GM23338 (cell line): ENCODE measurements at regions not wholly inside any gene's neighbourhood (a gene's known extent, or its start where the extent isn't known, plus 50 kb on each side); places are given as distances from the start of the nearest gene placed in this dataset.

Source experiments
- EZH2 ChIP-seq: fragments of 200-600 bp; sonication (generic); IDR thresholded peaks from one replicate; pipeline ENCODE4 v1.8.0; 2017; ENCODE audit warnings: antibody characterized with exemption, mild to moderate bottlenecking, low read depth; ENCODE audit not compliant: unreplicated experiment
- EZH2phosphoT487 ChIP-seq: fragments of 200-600 bp; sonication (generic); IDR thresholded peaks from one replicate; pipeline ENCODE4 v1.8.1; 2018; ENCODE audit warnings: antibody characterized with exemption; ENCODE audit not compliant: unreplicated experiment
- JUNB ChIP-seq: IDR thresholded peaks from one replicate; pipeline ENCODE4 v1.6.1; 2016; ENCODE audit warnings: antibody characterized with exemption; ENCODE audit not compliant: unreplicated experiment
- NANOG ChIP-seq: IDR thresholded peaks from 2 replicates; pipeline ENCODE4 v1.6.1; 2016; ENCODE audit warnings: antibody characterized with exemption, borderline replicate concordance
- POLR2AphosphoS5 ChIP-seq: IDR thresholded peaks from 2 replicates; pipeline ENCODE4 v1.6.1; 2016; ENCODE audit warnings: antibody characterized with exemption, low read depth
- STAT1 ChIP-seq: IDR thresholded peaks from one replicate; pipeline ENCODE4 v1.6.1; 2016; ENCODE audit warnings: antibody characterized with exemption; ENCODE audit not compliant: unreplicated experiment
- ZNF114 ChIP-seq: fragments of 250-450 bp; sonication (Bioruptor Pico); IDR thresholded peaks from 2 replicates; pipeline ENCODE4 v1.5.0; 2020; ENCODE audit warnings: mild to moderate bottlenecking, moderate library complexity
- ZNF331 ChIP-seq: fragments of 250-450 bp; sonication (Bioruptor Pico); IDR thresholded peaks from 2 replicates; pipeline ENCODE4 v1.5.0; 2020; ENCODE audit warnings: low read depth, mild to moderate bottlenecking, moderate library complexity
- TF ChIP-seq, protein P1 (sequence below): fragments of 250-450 bp; sonication (Bioruptor Pico); IDR thresholded peaks from 2 replicates; pipeline ENCODE4 v1.5.0; 2020; ENCODE audit warnings: mild to moderate bottlenecking, moderate library complexity
- TF ChIP-seq, protein P2 (sequence below), 2 experiments: fragments of 200-600 bp in 1 of 2; sonication (generic) in 1 of 2; conservative IDR thresholded peaks; 2 replicates each; pipeline versions ENCODE4 v1.5.1 to v1.6.1; 2016 to 2017; ENCODE audit warnings: antibody characterized with exemption in 2 of 2, low read depth in 2 of 2, mild to moderate bottlenecking in 2 of 2, moderate library complexity in 1 of 2
- TF ChIP-seq, protein P3 (sequence below): IDR thresholded peaks from 2 replicates; pipeline ENCODE4 v1.6.1; 2016; ENCODE audit warnings: antibody characterized with exemption

DNA sequence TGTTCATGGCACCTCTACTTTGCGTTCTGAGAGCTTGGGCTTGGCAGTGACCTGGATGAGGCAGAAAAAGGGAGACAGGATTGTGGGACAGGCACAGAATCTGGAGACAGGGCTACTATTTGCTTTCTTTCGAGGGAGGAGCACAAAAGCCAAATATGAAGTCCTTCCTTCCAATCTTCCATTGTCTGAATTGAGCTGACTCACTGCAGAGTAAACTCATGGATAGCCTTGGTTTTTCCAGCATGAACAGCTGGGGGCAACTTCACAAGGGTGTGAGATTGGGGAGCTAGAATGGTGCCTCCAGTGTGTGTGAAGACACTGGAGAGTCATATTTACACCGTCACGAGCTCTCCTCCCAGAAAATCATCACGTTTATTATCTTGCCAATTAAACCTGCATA is 55.6 kb upstream of the NRP1 start (continued):
- TF ChIP-seq, protein P1, sequence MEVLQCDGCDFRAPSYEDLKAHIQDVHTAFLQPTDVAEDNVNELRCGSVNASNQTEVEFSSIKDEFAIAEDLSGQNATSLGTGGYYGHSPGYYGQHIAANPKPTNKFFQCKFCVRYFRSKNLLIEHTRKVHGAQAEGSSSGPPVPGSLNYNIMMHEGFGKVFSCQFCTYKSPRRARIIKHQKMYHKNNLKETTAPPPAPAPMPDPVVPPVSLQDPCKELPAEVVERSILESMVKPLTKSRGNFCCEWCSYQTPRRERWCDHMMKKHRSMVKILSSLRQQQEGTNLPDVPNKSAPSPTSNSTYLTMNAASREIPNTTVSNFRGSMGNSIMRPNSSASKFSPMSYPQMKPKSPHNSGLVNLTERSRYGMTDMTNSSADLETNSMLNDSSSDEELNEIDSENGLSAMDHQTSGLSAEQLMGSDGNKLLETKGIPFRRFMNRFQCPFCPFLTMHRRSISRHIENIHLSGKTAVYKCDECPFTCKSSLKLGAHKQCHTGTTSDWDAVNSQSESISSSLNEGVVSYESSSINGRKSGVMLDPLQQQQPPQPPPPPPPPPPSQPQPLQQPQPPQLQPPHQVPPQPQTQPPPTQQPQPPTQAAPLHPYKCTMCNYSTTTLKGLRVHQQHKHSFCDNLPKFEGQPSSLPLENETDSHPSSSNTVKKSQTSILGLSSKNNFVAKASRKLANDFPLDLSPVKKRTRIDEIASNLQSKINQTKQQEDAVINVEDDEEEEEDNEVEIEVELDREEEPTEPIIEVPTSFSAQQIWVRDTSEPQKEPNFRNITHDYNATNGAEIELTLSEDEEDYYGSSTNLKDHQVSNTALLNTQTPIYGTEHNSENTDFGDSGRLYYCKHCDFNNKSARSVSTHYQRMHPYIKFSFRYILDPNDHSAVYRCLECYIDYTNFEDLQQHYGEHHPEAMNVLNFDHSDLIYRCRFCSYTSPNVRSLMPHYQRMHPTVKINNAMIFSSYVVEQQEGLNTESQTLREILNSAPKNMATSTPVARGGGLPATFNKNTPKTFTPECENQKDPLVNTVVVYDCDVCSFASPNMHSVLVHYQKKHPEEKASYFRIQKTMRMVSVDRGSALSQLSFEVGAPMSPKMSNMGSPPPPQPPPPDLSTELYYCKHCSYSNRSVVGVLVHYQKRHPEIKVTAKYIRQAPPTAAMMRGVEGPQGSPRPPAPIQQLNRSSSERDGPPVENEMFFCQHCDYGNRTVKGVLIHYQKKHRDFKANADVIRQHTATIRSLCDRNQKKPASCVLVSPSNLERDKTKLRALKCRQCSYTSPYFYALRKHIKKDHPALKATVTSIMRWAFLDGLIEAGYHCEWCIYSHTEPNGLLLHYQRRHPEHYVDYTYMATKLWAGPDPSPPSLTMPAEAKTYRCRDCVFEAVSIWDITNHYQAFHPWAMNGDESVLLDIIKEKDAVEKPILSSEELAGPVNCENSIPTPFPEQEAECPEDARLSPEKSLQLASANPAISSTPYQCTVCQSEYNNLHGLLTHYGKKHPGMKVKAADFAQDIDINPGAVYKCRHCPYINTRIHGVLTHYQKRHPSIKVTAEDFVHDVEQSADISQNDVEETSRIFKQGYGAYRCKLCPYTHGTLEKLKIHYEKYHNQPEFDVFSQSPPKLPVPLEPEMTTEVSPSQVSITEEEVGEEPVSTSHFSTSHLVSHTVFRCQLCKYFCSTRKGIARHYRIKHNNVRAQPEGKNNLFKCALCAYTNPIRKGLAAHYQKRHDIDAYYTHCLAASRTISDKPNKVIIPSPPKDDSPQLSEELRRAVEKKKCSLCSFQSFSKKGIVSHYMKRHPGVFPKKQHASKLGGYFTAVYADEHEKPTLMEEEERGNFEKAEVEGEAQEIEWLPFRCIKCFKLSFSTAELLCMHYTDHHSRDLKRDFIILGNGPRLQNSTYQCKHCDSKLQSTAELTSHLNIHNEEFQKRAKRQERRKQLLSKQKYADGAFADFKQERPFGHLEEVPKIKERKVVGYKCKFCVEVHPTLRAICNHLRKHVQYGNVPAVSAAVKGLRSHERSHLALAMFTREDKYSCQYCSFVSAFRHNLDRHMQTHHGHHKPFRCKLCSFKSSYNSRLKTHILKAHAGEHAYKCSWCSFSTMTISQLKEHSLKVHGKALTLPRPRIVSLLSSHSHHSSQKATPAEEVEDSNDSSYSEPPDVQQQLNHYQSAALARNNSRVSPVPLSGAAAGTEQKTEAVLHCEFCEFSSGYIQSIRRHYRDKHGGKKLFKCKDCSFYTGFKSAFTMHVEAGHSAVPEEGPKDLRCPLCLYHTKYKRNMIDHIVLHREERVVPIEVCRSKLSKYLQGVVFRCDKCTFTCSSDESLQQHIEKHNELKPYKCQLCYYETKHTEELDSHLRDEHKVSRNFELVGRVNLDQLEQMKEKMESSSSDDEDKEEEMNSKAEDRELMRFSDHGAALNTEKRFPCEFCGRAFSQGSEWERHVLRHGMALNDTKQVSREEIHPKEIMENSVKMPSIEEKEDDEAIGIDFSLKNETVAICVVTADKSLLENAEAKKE (CRISPR knock-in tag), result no peak
- TF ChIP-seq ZNF331 (CRISPR knock-in tag), result no peak
- TF ChIP-seq ZNF114 (CRISPR knock-in tag), result no peak
- TF ChIP-seq EZH2, result no peak
- no peak for TF ChIP-seq POLR2AphosphoS5
- TF ChIP-seq, protein P2, sequence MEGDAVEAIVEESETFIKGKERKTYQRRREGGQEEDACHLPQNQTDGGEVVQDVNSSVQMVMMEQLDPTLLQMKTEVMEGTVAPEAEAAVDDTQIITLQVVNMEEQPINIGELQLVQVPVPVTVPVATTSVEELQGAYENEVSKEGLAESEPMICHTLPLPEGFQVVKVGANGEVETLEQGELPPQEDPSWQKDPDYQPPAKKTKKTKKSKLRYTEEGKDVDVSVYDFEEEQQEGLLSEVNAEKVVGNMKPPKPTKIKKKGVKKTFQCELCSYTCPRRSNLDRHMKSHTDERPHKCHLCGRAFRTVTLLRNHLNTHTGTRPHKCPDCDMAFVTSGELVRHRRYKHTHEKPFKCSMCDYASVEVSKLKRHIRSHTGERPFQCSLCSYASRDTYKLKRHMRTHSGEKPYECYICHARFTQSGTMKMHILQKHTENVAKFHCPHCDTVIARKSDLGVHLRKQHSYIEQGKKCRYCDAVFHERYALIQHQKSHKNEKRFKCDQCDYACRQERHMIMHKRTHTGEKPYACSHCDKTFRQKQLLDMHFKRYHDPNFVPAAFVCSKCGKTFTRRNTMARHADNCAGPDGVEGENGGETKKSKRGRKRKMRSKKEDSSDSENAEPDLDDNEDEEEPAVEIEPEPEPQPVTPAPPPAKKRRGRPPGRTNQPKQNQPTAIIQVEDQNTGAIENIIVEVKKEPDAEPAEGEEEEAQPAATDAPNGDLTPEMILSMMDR (conservative IDR thresholded peaks at IDR 0.05; ENCODE audit: low read depth in 2 of 2), result no peak
- TF ChIP-seq, protein P3, sequence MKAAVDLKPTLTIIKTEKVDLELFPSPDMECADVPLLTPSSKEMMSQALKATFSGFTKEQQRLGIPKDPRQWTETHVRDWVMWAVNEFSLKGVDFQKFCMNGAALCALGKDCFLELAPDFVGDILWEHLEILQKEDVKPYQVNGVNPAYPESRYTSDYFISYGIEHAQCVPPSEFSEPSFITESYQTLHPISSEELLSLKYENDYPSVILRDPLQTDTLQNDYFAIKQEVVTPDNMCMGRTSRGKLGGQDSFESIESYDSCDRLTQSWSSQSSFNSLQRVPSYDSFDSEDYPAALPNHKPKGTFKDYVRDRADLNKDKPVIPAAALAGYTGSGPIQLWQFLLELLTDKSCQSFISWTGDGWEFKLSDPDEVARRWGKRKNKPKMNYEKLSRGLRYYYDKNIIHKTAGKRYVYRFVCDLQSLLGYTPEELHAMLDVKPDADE, result no peak
- no peak for TF ChIP-seq EZH2phosphoT487
- TF ChIP-seq JUNB, result no peak
- TF ChIP-seq NANOG, result no peak
- TF ChIP-seq STAT1, result no peak
